Activated naive CD4-positive, alpha-beta T cell treated with anti-CD3 and anti-CD28 coated beads, Interleukin-2, amount 50 U/mL, for 72 hours (primary cell): ENCODE measurements at regions not wholly inside any gene's neighbourhood (a gene's known extent, or its start where the extent isn't known, plus 50 kb on each side); places are given as distances from the start of the nearest gene placed in this dataset.
"Not testable (repeated sequence)": the region's sequence is repeated elsewhere in the genome, so short reads cannot be mapped to it uniquely, and the experiment has no call there.

Experiments used
- ATAC-seq, 2 donors: fragments of 150-1000 bp; cut with Tn5 transposase; 2 replicates each; pipeline ENCODE4 v1.10.0; 2021; ENCODE audit warnings: mild to moderate bottlenecking in 2 of 2, moderate library complexity in 2 of 2
- DNase-seq, 2 donors: peaks; one replicate each; pipeline ENCODE4 v3.0.0; 2021 to 2022; ENCODE audit warnings: low spot score in 2 of 2
- H3K27ac Mint-ChIP-seq, 2 donors: one replicate each; pipeline ENCODE4 v1.8.0; 2022; ENCODE audit warnings: mild to moderate bottlenecking in 2 of 2, mixed read lengths in 2 of 2
- H3K36me3 Mint-ChIP-seq, 2 donors: one replicate each; pipeline ENCODE4 v1.8.0; 2022; ENCODE audit warnings: mixed read lengths in 2 of 2
- H3K9me3 Mint-ChIP-seq, 2 donors: one replicate each; pipeline ENCODE4 v1.8.0; 2022; ENCODE audit warnings: mixed read lengths in 2 of 2

DNA sequence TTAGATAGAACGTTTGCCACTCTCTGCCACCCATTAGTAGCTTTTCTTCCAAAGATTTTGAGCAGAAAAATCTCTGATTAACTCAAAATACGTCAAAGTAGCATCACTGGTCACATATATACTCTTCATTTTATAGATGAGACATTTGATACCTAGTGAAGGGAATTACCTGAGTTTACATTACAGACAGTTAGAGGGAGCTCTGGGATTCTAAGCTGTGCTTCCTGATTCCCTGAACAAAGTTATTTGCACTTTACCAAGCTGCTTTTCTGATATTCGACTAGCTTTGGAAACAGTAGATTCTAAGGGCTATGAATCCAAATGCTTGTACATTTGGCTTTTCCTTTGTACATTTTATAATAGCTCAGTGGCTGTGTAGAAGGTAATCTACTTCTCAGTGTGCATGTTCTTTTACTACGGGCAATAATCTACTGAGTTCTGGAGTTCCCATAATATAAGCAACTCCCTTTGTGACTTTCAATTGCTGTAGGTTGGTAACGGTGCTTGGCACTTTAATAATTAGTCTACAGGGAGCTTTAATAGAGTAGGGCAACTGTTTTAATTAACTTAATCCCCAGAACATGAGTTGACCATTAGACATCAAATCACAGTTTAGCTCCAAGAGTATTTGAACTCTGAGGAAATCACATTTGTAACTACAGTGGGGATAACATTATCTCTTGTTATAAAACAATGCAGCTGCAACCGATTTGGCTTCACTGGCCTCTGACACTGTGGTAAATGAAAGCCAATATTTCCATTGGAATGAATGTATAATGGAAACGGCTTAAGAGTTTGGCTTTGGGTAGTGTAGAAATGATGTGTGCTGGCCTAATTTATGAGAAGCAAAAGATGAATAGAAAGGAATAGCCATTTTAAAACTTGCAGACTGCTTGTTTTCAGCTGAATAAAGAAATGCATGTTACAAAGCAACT lies 1602.4 kb downstream of the STIM2 start:
- ATAC-seq (no peak), DNase-seq (no peak)
- Mint-ChIP-seq H3K36me3 (no peaks in the 10 kb centered on the region), H3K9me3 (peaks cover under 1 to 5% of the 10 kb centered on the region in 2 donors), H3K27ac (no peak overlapping the region)

DNA sequence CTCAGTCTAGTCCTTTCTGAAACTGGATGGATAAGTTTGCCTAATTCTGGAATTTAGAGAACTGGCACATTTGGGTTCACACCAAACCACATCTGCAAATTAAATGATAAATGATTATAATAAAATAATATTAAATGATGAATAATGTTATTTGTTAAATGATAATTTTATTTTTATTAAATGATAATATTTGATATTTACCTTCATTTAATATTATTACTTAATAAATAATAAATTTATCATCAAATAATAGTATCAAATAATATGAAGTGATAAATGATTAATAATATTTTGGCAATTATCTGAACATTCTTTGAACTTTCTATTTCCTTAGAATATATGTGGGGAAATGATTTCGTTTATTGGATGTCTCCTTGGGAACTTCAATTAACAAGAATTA lies 1604.2 kb downstream of the STIM2 start:
- DNase-seq: no peak
- H3K36me3 Mint-ChIP-seq: no peaks in the 10 kb centered on the region
- peaks cover 0 to 5% of the 10 kb centered on the region in 2 donors for H3K9me3 Mint-ChIP-seq
- ATAC-seq: no peak
- no peak overlapping the region for H3K27ac Mint-ChIP-seq

GRCh38 chr4:28466886-28467285 lies 1606.2 kb downstream of the STIM2 start:
- DNase-seq, ATAC-seq, H3K27ac Mint-ChIP-seq, H3K36me3 Mint-ChIP-seq, H3K9me3 Mint-ChIP-seq: not testable (repeated sequence)

DNA sequence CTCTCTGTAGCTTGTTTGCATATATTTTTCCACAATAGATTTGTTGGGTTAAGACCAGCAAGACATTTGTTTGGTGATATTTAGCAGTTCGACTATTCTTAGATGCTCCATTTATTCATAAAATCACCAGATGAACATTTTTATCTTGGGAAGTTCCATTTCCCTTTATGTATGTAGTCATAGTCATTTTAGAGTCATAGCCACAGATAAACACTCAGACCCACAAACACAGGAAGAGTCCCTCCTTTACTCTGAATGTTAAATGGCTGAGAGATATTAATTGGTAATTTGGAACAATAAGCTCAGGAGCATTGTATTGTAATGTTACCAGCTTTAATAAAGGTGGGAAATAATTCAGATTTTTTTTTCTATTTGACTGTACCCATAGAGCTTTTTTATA lies 1608.7 kb downstream of the STIM2 start:
- Mint-ChIP-seq H3K9me3 (peaks cover 11 to 14% of the 10 kb centered on the region in 2 donors), H3K27ac (no peak overlapping the region), H3K36me3 (no peaks in the 10 kb centered on the region)
- ATAC-seq (no peak), DNase-seq (no peak)

DNA sequence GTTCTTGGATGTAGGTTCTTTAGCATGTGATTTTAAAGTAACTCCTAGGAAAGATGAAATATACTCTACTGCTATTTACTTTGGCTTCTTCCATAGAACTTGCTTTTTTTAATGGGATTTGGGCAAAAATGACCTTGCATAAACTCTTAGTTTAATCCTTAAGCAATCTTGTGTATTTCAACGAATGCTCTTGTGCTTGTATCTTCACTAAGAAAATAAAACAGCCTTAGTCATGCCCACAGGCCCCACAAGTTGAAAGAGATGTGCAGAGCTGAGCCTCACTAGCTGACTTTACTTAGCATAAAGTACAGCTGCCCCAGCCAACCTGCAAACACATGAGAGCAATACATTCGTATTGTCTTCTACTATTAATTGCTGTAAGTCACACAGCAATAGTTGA lies 1609.2 kb downstream of the STIM2 start:
- Mint-ChIP-seq H3K9me3 (peaks cover 11 to 14% of the 10 kb centered on the region in 2 donors), H3K36me3 (no peaks in the 10 kb centered on the region), H3K27ac (no peak overlapping the region)
- DNase-seq: no peak
- ATAC-seq: no peak

- no peak for DNase-seq
- peaks cover 19 to 23% of the 10 kb centered on the region in 2 donors for H3K9me3 Mint-ChIP-seq
- no peaks in the 10 kb centered on the region for H3K36me3 Mint-ChIP-seq
- no peak for ATAC-seq
- H3K27ac Mint-ChIP-seq: no peak overlapping the region
These were observed 1614.7 kb downstream of the STIM2 start for GRCh38 chr4:28475381-28475780.

DNA sequence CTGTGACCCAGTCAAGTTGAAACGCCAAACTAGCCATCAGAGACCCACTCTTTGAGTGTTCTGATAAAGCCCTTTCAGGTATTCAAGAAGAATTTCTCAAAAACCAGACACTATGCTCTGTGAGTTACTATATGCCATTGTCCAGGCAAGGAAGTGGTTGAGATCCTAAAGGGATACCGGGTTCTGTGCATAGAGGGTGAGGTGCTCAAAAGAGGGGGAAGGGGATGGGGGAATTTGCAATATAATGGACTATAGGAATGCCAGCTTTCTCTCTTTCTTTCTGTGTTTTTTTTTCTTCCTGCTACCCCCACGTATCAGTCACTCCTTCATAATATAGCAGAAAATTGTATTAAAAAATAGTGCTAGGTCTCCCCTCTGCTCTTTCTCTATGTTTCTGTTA lies 1619.0 kb downstream of the STIM2 start:
- no peak for DNase-seq

DNA sequence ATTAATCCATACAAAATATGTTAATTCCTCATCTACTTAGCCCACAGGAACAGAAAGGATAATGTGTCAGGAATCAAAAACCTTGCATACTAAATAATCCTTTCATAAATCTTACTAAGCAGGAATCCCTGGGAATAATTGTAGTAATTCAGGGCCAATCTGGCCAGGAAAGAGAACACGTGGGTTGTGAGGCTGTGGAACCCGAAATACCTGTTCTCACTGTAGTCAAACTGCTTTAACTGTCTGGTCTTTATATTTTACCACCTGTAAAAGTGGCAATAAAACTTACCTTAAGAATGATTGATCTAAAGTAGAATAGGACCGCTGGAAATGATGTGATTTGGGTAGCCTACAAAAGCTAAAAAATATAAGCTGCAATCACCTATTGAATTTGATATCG lies 1620.9 kb downstream of the STIM2 start:
- Mint-ChIP-seq H3K36me3 (no peaks in the 10 kb centered on the region), H3K9me3 (peaks cover 3 to 12% of the 10 kb centered on the region in 2 donors), H3K27ac (no peak overlapping the region)
- DNase-seq (no peak), ATAC-seq (no peak)

More for the DNA sequence above, 1619.0 kb downstream of the STIM2 start:
- H3K27ac Mint-ChIP-seq: no peak overlapping the region
- H3K36me3 Mint-ChIP-seq: no peaks in the 10 kb centered on the region
- no peak for ATAC-seq
- H3K9me3 Mint-ChIP-seq: peaks cover 8 to 17% of the 10 kb centered on the region in 2 donors

GRCh38 chr4:28482580-28483270 lies 1622.1 kb downstream of the STIM2 start:
- DNase-seq (no peak), ATAC-seq (no peak)
- H3K9me3 Mint-ChIP-seq: peaks cover 0 to 17% of the 10 kb centered on the region in 2 donors
- no peaks in the 10 kb centered on the region for H3K36me3 Mint-ChIP-seq
- H3K27ac Mint-ChIP-seq: no peak overlapping the region

DNA sequence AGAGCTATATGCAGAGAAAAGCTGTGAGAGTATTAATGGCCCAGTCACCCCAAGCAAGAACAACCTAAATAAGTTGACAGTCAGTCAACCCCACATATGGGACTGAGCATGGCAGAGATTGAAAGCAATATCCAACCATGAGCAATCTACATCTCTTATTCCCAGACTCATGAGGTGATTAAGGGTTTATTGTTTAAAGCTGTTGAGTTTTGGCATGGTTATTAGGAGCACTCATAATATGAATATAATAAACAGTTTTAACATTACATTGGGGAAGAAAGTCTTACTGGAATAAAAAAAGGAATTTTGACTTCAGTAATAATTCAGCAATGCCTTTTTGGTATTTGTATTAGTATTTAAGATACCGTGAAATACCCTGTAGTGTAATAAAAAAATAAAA lies 1627.4 kb downstream of the STIM2 start:
- ATAC-seq (no peak), DNase-seq (no peak)
- Mint-ChIP-seq H3K36me3 (peaks cover 0 to 7% of the 10 kb centered on the region in 2 donors), H3K27ac (no peak overlapping the region), H3K9me3 (peaks cover 0 to 12% of the 10 kb centered on the region in 2 donors)

- DNase-seq: no peak
- no peak overlapping the region for H3K27ac Mint-ChIP-seq
- H3K9me3 Mint-ChIP-seq: peaks cover 4 to 20% of the 10 kb centered on the region in 2 donors
- no peak for ATAC-seq
- peaks cover 0 to 11% of the 10 kb centered on the region in 2 donors for H3K36me3 Mint-ChIP-seq
These were observed 1630.0 kb downstream of the STIM2 start for GRCh38 chr4:28490669-28491068.

- DNase-seq: no peak
- H3K36me3 Mint-ChIP-seq: no peaks in the 10 kb centered on the region
- no peak for ATAC-seq
- H3K9me3 Mint-ChIP-seq: peaks cover 0 to 30% of the 10 kb centered on the region in 2 donors
- no peak overlapping the region for H3K27ac Mint-ChIP-seq
These were observed 1644.4 kb downstream of the STIM2 start for GRCh38 chr4:28505064-28505463.

DNA sequence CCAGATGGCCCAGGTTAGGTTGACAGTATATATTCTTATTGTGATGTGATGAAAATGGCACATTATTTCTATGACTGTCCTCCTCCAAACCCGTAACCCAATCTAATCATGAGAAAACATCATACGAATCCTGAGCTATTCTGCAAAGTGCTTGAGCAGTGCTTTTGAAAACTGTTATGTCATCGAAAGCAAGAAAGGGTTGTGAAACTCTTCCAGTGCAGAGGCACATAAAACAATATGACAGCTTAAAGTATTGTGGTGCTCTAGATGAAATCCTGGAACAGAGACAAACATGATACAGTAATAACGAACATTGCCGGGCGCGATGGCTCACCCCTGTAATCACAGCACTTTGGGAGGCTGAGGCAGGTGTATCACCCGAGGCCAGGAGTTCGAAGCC lies 1648.0 kb downstream of the STIM2 start:
- ATAC-seq (no peak), DNase-seq (no peak)
- H3K36me3 Mint-ChIP-seq: no peaks in the 10 kb centered on the region
- no peak overlapping the region for H3K27ac Mint-ChIP-seq
- peaks cover 0 to 23% of the 10 kb centered on the region in 2 donors for H3K9me3 Mint-ChIP-seq

GRCh38 chr4:28514766-28515165 lies 1654.1 kb downstream of the STIM2 start:
- H3K9me3 Mint-ChIP-seq: peaks cover 5 to 17% of the 10 kb centered on the region in 2 donors
- not testable (repeated sequence) for ATAC-seq, DNase-seq, H3K36me3 Mint-ChIP-seq, H3K27ac Mint-ChIP-seq

- no peak for DNase-seq
- Mint-ChIP-seq H3K36me3 (no peaks in the 10 kb centered on the region), H3K27ac (no peak overlapping the region), H3K9me3 (peaks cover 10 to 20% of the 10 kb centered on the region in 2 donors)
- ATAC-seq: no peak
These were observed 1658.0 kb downstream of the STIM2 start for GRCh38 chr4:28518561-28519165.

DNA sequence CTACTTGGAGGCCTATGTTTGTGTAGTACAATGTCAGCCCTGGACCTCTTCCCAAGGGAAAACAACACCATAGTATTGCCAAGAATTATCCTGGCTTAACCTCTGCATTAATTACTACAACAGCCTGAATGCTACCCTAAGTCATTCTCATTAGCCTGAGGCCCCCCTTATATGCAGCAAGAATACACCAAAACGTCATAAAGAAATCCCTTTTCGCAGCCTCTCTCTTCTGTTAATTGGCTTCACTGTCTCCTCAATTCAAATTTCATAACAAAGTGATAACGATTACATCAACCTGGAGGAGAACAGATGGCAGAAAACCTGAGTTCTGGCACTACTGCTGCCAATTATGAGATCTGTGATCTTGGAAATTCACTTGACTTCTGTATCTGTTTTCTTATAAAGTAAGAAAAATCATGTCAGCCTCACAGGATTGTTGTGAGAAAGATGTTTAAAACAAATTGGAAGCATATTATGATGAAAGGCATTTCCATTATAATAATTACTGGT lies 1663.1 kb downstream of the STIM2 start:
- ATAC-seq (no peak), DNase-seq (no peak)
- Mint-ChIP-seq H3K36me3 (no peaks in the 10 kb centered on the region), H3K9me3 (peaks cover 19 to 23% of the 10 kb centered on the region in 2 donors), H3K27ac (no peak overlapping the region)

GRCh38 chr4:28536124-28536523 lies 1675.5 kb downstream of the STIM2 start:
- DNase-seq (no peak), ATAC-seq (no peak)
- Mint-ChIP-seq H3K36me3 (no peaks in the 10 kb centered on the region), H3K27ac (no peak overlapping the region), H3K9me3 (peaks cover 11 to 13% of the 10 kb centered on the region in 2 donors)
